Panc1 (cell line): ENCODE measurements at regions not wholly inside any gene's neighbourhood (a gene's known extent, or its start where the extent isn't known, plus 50 kb on each side); places are given as distances from the start of the nearest gene placed in this dataset.

Experiments used
- CTCF ChIP-seq: fragments of 450-650 bp; IDR thresholded peaks from 2 replicates; pipeline ENCODE4 v1.5.1; 2017; ENCODE audit warnings: mild to moderate bottlenecking
- POLR2AphosphoS5 ChIP-seq: IDR thresholded peaks from 2 replicates; pipeline ENCODE4 v1.6.1; 2012; ENCODE audit warnings: mild to moderate bottlenecking, low read depth, low read length, moderate library complexity

DNA sequence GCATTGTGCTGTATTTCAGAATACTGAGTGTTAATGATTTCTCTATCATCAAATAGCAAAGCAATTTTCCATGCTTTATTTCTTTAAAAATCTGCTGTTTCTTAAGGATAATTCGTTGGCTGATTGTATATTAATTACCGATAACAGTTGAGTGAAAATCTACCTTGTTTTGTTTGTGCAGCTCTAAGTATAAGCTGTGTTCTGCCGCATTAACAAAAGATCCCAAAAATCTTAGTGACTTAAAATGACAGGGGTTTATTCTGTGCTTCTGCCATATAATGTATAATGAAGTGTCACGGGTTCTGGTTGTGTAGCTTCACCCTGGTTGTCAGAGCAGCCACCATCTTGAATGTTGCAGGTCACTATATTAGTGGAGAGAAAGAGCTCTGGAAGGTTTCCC, 196.1 kb downstream of the ACTR3 start:
- TF ChIP-seq CTCF = no peak
- no peak for TF ChIP-seq POLR2AphosphoS5
